Hindlimb muscle (tissue), 1 donor: ENCODE measurements at regions not wholly inside any gene's neighbourhood (a gene's known extent, or its start where the extent isn't known, plus 50 kb on each side); places are given as distances from the start of the nearest gene placed in this dataset.

Source experiments
- DNase-seq: peaks from one replicate; pipeline ENCODE4 v3.0.0-alpha.2; 2013

DNA sequence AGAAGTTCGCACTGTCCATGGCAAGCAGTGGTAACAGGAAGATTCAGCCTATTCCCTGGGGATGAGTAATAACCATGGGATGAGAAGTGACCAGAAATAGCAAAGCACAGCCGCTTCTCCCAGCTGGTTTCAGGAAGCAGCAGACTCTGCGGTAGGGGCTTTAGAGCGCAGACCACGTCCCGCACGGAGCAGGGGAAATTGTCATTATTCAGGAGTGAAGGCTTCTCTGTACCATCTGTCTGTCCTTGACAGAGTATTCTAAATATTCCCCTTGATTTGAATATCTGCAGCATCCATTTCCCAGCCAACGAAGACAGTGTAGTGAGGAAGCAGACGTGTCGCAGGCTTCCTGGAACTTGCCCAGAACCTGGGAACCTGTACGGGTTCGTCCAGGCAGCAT, 159.6 kb downstream of the NXNL2 start:
- no peak for DNase-seq

DNA sequence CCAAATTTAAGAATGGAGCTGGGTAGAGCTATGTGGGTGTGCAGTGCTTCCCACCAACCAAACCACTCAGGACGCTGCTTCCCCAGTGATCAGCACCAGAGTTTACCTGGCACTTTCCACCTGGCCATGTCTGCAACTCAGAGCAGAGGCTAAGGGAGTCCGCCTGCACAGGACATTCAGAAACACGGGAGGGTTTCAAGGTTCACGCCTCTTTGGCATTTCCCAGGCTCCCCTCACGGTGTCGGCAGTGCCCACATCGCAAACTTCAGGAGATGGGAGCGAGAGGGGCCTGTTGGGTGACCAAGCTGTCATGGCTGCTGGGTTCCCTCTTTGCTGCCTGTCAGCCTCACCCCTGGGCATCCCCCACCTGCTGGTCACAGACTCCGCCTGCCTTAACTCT, 161.5 kb downstream of the NXNL2 start:
- DNase-seq, result no peak

DNA sequence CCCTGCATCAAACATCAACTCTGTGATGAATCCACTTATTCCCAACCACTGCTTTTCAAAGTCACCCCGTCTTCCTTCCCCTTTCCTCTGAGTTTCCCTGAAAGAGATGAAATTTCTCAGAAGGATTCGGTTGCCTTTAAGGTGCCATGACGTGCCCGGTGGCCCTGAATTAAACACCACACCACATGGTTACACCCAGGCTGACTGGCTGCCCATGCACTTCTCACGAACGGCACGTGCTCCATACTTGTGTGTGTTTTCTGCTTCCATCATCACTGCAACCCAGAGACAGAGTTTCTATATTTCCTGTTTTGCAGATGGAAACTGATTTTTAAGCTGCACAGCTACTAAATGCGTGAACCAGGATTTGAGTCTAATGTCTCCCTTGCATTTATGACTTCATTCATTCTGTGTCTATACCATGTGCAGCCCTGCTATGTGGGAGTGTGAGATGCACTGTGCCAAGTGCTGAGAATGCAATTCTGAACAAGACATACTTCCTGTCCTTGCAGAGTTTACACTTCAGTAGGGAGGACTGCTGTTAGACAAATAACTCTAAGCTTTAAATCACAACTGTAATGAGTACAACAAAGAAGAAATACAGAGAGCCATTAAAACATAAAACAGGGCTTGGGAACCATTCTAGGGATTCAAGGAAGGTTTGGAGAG, 162.9 kb downstream of the NXNL2 start:
- DNase-seq, result no peak

DNA sequence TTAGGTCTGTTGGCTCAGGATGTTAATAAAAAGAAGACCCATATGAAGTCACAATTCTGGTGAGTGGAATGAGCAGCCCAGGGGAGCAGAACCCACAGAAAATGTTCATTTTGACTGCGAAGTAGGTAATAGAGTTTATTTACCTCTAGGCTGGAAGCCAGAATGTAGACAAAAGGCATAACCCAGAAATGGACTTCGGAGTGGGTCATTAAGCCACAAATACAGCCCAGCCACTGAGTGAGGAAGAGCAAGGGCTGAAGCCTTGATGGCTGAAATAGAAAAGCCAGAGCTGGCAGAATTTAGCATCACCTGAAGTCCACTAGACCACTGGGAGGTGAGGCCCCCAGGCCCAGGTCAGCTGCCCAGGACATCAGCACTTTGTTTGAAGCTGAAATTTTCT, 168.0 kb downstream of the NXNL2 start:
- no peak for DNase-seq

DNA sequence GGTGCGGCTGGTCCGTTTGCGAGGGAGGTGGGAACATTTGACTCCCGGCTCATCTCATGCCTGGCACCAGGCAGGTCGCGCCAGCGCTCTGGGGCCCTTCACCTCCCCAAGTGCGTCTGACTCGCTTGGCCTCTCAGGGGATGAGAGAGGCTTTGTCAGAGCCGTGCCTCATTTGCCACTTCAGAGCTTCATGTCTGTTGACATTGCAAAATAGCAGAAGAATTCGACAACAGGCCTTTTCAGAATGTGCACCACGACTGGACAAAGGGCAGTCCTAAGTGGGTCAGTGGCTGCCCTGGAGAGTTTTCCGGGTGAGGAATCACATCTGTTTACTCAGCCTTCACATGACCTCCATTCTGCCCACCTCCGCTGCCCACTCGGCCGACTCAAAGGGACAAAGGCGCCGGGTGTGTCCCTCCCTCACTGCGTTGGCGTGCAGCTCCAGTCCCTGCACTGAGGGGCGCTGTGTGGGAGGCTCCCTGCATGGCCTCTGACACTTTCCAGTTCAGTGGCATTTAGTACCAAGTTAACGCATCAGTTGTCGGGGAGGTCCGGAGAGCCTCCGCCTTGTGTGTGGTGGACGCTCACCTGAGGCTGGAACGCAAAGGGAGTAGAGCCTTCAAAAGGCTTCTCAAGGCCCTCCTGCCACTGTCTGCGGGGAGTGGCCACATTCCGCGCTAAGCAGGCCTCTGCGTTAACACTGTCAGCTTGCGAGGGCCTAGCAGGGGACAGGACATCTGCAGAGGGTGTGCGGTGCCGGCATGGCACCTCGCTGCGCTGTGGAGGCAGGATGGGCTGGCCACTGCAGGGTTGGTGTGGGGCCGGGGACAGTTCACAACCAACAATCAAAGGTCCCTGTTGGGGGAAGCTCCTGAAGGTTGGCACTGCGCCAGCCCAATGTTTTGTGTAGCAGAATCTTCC, 171.5 kb downstream of the NXNL2 start:
- DNase-seq, result no peak

DNA sequence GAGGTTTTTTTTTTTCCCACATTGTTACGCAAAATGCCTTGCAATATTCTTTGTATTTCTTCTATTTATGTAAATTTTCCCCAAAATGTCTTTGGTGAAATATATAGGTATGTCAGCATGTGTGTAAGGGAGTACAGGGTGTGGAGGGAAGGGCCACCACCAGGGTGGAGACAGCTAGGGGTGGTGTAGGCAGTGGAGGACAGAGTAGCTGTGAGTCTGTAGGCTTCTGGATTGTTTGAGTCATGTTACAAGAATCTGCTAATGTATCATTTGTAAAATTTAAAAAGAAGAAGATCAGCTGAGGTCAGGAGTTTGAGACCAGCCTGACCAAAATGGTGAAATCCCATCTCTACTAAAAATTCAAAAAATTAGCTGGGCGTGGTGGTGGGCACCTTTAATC, 175.5 kb downstream of the NXNL2 start:
- no peak for DNase-seq

DNA sequence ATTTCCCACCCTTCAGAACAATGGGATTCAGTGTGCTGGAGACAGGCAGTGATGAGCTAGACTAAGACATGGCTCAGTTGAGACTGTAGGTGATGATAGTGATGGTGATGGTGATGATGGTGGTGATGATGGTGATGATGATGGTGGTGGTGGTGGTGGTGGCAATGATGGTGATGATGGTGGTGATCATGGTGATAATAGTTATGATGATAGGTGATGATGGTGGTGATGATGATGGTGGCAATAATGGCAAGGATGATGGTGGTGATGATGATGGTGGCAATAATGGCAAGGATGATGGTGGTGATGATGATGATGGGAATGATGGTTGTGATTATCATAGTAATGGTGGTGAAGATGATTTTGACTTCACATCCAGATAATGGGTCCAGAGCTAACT, 176.7 kb downstream of the NXNL2 start:
- DNase-seq, result no peak

DNA sequence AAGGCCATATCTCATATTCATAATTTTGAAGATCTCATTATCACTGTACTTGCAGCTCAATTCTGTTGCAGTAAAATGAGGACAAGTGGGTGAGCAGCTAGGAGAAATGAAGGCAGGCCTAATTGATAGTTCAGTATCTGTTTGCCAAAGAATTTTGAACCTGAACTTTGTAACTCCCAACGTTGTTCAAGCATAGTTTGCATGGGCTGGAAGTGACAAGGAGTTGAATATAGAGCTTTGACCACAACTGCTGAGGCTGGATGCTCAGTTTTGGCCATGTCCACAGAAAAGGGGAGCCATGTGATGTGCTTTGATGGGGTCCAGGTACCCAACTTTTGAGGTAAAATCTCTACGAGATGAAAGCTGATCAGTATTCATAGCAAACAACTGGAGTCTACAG, 177.5 kb downstream of the NXNL2 start:
- DNase-seq, result no peak

DNA sequence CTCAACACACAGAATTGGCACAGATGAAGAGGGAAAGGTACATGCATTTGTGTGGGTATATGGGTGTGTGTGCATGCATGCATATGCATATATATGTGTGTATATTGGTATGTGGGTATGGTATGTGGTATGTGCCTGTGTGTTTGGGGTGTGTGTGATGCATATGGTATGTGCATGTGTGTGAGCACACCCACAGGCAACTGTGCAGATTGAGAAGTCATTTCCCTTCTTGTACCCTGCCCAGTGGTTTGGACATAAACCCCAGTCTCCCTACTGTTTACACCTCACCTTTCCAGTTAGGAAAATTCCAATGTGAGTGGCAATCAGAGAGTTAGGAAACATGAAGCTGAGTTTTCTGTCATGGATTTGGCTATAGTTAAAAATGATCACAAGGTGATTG, 178.0 kb downstream of the NXNL2 start:
- DNase-seq, result no peak

DNA sequence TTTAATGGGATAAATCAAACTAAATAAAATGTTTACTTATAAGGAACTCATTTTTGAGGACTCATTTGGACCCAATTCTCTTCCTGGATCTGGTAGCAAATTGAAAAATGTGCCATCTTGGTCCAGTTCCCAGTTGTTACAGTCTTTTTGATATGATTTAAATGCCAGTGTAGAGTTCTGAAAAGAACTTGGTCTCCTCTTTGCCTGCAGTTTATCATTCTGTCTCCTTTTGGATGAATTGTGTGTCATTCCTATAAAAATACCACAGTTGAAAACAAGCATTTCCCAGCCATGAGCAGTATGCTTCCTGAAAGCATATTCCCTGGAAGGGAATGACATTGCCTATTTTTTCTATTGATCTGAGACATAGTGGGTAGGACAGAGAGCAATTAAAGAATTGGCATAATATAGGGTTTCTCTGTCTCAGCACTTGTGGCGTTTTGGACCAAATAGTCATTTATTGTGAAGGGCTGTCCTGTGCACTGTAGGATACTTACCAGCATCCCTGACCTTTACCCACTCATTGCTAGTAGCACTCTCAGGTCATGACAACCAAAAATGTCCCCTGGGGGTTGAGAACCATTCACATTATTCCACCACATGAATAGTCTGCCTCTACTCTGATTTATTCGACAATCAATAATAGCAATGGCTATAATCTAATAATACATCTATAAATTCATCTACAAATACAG, 181.8 kb downstream of the NXNL2 start:
- no peak for DNase-seq

DNA sequence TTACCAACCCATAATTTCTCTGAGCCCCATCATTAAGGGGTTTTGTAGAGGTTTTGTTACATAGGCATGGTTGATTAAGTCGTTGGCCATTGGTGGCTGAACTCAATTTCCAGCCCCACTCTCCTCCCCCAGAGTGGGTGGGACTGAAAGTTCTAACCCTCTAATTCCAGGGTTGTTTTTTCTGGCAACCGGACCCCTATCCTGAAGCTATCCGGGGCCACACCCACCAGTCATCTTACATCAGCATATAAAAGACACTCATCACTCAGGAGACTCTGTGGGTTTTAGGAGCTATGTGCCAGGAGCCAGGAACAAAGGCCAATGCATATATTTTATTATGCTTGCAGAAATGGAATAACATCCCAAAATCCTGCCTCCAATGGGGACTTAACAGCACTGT, 186.0 kb downstream of the NXNL2 start:
- no peak for DNase-seq

DNA sequence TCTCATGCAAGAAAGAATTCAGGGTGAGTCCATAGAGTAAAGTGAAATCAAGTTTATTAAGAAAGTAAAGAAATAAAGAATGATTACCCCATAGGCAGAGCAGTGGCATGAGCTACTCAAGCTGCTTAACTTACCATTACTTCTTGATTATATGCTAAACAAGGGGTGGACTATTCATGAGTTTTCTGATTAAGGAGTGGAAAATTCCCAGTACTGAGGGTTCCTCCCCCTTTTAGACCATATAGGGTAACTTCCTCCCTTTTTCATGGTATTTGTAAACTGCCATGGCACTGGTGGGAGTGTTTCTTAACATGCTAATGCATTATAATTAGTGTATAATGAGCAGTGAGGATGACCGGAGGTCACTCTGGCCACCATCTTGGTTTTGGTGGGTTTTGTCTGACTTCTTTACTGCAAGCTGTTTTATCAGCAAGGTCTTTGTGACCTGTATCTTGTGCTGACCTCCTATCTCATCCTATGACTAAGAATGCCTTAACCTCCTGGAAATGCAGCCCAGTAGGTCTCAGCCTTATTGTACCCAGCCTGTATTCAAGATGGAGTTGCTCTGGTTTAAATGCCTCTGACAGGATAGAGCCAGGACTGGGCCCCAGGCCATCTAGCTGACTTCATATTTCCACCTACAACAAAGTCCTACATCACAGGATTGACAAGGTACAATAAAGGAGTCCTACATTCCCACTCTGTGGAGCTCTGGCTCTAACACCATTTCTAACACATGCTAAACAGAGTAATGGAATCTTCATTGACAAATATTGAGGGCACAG, 186.7 kb downstream of the NXNL2 start:
- DNase-seq, result no peak

DNA sequence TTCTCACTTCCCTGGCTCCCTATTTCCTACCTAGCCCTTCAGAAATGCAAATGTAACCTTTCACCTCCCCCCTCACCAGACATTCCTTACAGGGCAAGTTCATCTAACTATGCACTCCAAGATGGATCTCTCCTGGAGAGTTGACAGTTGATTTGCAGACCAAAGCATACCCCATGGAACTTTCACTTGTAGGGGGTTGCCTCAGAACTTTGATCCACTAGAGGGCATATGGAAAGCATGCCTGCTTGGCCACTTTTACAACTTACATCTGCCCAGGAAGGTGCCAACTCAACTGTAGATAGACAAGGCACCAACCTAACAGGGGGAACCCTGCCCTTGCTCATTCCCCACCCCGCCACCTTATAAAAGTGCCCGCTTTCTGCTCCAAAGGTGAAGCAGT, 187.8 kb downstream of the NXNL2 start:
- no peak for DNase-seq

DNA sequence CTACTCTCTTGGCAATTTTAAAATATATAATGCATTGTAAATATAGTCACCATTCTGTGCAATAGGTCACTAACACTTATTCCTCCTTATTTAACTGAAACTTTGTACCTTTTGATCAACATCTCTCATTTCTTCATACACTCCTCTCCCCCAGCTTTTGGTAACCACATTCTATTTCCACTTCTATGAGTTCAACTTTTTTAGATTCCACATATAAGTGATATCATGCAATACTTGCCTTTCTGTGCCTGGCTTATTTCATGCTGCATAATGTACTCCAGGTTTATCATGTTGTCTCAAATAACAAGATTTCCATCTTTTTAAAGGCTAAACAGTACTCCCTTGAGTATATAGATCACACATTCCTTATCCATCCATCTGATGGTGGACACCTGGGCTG, 188.8 kb downstream of the NXNL2 start:
- no peak for DNase-seq

DNA sequence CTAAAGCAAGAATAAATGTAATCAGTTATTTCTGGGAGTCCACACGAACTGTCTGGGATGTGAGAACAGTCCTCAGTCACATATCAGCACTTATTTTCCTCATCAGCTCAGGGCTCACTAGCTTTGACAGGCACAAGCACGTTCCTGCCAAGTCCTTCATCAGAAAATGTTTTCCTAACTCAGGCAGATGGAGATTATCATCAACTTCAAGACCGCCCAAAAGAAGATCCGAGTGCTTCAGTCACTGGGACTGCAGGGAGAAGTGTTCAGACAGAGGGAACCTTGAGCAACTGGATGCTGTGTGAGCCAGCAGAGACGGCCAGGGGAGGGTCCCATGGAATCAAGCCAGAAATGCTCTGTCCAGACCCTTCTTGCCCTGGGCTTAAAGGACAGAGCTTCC, 189.4 kb downstream of the NXNL2 start:
- DNase-seq, result no peak

DNA sequence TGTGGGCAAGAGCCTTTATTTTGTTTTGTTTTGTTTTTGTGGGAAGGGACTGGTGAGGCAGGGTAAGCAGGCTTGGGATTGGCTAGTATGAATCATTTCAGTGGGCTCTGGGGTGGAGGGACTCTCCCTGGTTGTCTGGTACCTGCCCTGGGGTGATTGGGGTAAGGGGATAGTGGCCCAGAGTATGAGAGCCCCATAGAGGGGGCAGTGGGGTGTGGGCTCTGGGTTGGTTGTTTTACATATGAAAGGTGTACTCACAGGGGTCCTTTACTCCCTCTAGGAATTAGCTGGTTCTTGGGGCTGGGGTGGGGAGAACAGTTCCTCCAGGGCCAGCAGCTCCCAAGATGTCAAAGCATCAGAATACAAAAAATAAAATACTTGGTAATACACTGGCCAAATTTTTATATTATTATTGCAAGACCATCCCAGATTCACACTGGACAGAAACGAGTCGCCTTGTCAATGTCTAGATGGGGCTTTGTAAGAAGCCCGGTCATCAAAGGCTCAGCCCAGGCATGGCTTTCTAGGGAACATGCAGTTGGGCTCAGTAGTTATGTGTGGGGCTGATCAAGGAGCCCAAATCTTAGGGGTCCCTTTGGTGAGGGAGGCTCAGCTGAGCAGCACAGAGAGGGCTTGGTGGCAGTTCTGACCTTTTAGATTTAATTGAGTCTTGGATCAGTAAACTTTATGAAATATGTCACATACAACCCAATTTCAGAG, 190.5 kb downstream of the NXNL2 start:
- no peak for DNase-seq

DNA sequence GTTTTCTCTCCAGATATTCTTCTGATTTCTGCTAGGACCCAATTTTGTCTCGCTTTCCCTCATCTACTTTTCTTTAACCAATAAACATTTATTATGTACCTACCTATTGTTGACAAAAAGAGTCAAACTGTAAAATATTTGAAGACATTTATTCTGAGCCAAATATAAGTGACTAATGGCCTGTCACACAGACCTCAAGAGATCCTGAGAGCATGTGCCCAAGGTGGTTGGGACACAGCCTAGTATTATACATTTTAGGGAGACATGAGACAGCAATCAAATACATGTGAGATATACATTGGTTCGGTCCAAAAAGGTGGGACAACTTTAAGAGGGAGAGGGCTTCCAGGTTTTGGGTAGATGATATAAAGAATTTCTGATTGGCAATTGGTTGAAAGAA, 191.8 kb downstream of the NXNL2 start:
- no peak for DNase-seq

DNA sequence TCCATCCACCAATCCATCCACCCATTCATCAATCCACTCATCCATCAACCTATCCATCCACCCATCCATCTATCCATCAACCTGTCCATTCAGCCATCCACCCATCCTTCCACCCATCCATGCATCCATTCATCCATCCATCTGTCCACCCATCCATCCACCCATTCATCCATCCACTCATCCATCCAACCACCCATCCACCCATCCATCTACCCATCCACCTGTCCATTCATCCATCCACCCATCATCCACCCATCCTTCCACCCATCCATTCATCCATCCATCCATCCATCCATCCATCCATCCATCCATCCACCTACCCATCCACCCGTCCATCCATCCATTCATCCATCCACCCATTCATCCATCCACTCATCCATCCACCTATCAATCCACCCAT, 195.8 kb downstream of the NXNL2 start:
- DNase-seq, result no peak

DNA sequence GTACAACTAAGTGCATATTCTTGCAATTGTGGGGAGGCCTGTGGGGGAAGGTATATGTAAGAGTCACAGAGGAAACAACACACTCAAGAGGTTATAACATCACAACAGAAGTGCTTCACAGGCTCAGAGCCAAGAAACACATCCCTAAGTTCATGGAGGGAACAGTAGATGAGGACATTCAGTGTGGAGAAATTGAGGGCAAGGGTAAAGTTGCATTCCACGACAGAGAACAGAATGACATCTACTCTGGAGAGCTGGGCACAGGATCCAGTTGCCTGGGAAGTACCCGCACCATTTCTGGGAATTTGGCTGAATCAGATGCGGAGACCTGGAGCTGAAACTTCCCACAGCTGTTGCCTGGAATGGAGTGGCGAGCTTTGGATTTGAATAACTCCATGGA, 197.2 kb downstream of the NXNL2 start:
- DNase-seq, result no peak

DNA sequence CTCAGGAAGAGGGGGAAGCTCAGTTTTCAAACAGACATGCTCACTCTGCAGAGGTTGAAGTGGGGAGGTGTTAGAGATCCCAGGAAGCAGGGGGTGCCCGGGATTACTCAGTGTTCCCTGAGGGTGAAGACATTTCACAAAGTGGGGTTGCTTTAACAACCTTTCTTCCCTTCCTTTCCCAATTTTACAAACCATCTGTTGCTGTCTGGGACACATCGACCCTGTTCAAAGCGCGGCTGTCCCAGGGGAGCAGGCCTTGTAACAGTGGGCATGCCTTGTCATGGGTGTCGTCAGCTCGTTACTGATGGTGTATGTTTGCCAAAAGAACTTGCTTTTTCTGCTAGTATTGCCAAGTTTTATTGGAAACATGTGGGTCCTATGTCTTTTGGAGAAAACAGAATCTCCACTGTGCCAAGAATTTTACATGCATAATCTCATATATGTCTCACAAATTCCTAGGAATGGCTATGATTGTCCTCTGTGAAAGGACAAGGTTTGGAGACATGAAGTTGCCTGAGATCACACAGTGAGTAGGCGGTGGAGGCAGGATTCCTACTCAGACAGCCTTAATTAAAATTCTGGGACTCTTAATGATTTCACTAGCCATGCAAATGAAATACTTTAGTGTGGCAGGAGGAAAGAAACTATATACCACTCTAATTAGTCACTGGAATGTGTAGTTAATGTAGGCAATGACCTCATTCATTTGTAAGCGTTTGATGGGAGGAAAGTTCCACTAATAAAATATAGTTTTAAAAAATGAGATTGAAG, 198.9 kb downstream of the NXNL2 start:
- no peak for DNase-seq

DNA sequence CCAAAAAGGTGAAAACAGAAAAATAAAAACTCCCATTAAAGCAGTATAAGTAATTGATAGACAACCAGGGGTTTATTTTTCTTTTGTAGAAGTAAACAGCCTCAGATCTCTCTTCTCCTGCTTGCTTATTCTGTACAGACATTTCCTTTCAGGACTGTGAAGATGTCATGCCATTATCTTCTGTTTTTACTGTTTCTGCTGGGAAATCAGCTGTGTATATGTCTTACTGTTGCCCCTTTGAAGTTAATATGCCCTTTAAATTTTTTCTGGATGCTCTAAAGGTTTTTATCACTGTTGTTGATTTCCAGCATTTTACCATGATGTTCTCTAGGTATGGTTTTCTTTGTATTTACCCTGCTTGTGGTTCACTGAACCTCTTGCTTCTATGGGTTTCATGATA, 199.5 kb downstream of the NXNL2 start:
- DNase-seq, result no peak
